GM19452 (cell line): ENCODE measurements at regions not wholly inside any gene's neighbourhood (a gene's known extent, or its start where the extent isn't known, plus 50 kb on each side); places are given as distances from the start of the nearest gene placed in this dataset.
"Not testable (repeated sequence)": the region's sequence is repeated elsewhere in the genome, so short reads cannot be mapped to it uniquely, and the experiment has no call there.

Experiments used
- ATAC-seq: cut with Tn5 transposase; IDR thresholded peaks from one replicate; pipeline ENCODE4 v1.9.1; 2021; ENCODE audit not compliant: unreplicated experiment

GRCh38 chr17:64800987-64801386, 118.3 kb downstream of the LRRC37A3 start:
- ATAC-seq = not testable (repeated sequence)

GRCh38 chr17:64800361-64800895, 118.8 kb downstream of the LRRC37A3 start:
- ATAC-seq = not testable (repeated sequence)

- ATAC-seq = not testable (repeated sequence)
Measured at GRCh38 chr17:64799543-64800188, 119.6 kb downstream of the LRRC37A3 start.

GRCh38 chr17:64798961-64799360, 120.3 kb downstream of the LRRC37A3 start:
- ATAC-seq = not testable (repeated sequence)

GRCh38 chr17:64798489-64798790, 120.8 kb downstream of the LRRC37A3 start:
- not testable (repeated sequence) for ATAC-seq

GRCh38 chr17:64797746-64798488, 121.4 kb downstream of the LRRC37A3 start:
- ATAC-seq = not testable (repeated sequence)

- not testable (repeated sequence) for ATAC-seq
Measured at GRCh38 chr17:64795342-64795741, 123.9 kb downstream of the LRRC37A3 start.

GRCh38 chr17:64794548-64795274, 124.6 kb downstream of the LRRC37A3 start:
- not testable (repeated sequence) for ATAC-seq

- not testable (repeated sequence) for ATAC-seq
Measured at GRCh38 chr17:64794113-64794512, 125.2 kb downstream of the LRRC37A3 start.

GRCh38 chr17:64792793-64793575, 126.3 kb downstream of the LRRC37A3 start:
- not testable (repeated sequence) for ATAC-seq

GRCh38 chr17:64792276-64792675, 127.0 kb downstream of the LRRC37A3 start:
- not testable (repeated sequence) for ATAC-seq

GRCh38 chr17:64791691-64792090, 127.6 kb downstream of the LRRC37A3 start:
- ATAC-seq = not testable (repeated sequence)

GRCh38 chr17:64791226-64791625, 128.1 kb downstream of the LRRC37A3 start:
- not testable (repeated sequence) for ATAC-seq

GRCh38 chr17:64790690-64791089, 128.6 kb upstream of the SMURF2 start:
- ATAC-seq = not testable (repeated sequence)

- ATAC-seq = not testable (repeated sequence)
Measured at GRCh38 chr17:64790193-64790592, 128.1 kb upstream of the SMURF2 start.

- ATAC-seq = not testable (repeated sequence)
Measured at GRCh38 chr17:64789061-64789445, 126.9 kb upstream of the SMURF2 start.

- ATAC-seq = no peak
Measured at GRCh38 chr17:64788286-64789060, 126.4 kb upstream of the SMURF2 start.

- no peak for ATAC-seq
Measured at GRCh38 chr17:64787921-64788271, 125.8 kb upstream of the SMURF2 start.

- ATAC-seq = no peak
Measured at GRCh38 chr17:64787255-64787920, 125.3 kb upstream of the SMURF2 start.

- no peak for ATAC-seq
Measured at GRCh38 chr17:64786337-64786736, 124.2 kb upstream of the SMURF2 start.
